IPS DF 19.7 (cell line): ENCODE measurements at regions not wholly inside any gene's neighbourhood (a gene's known extent, or its start where the extent isn't known, plus 50 kb on each side); places are given as distances from the start of the nearest gene placed in this dataset.
"Not testable (repeated sequence)": the region's sequence is repeated elsewhere in the genome, so short reads cannot be mapped to it uniquely, and the experiment has no call there.

Experiments
- DNase-seq: peaks from one replicate; pipeline ENCODE4 v3.0.0-alpha.2; 2013; ENCODE audit warnings: low read depth, low spot score

GRCh38 chr16:85220964-85221731, 108.9 kb upstream of the CIBAR2 start:
- DNase-seq: no peak

GRCh38 chr16:85221771-85222154, 109.5 kb upstream of the CIBAR2 start:
- DNase-seq: no peak

- DNase-seq: no peak
Measured at GRCh38 chr16:85222155-85222863, 110.0 kb upstream of the CIBAR2 start.

GRCh38 chr16:85225257-85225656, 113.0 kb upstream of the CIBAR2 start:
- no peak for DNase-seq

GRCh38 chr16:85225721-85226120, 113.4 kb upstream of the CIBAR2 start:
- DNase-seq: no peak

- no peak for DNase-seq
Measured at GRCh38 chr16:85227084-85227945, 115.0 kb upstream of the CIBAR2 start.

GRCh38 chr16:85227946-85228862, 115.9 kb upstream of the CIBAR2 start:
- DNase-seq: no peak

- no peak for DNase-seq
Measured at GRCh38 chr16:85228970-85229430, 116.7 kb upstream of the CIBAR2 start.

- DNase-seq: no peak
Measured at GRCh38 chr16:85229869-85230462, 117.7 kb upstream of the CIBAR2 start.

GRCh38 chr16:85230764-85231383, 118.6 kb upstream of the CIBAR2 start:
- DNase-seq: not testable (repeated sequence)

GRCh38 chr16:85231959-85232358, 119.7 kb upstream of the CIBAR2 start:
- DNase-seq: no peak

GRCh38 chr16:85232369-85233142, 120.3 kb upstream of the CIBAR2 start:
- DNase-seq: no peak

GRCh38 chr16:85233516-85233915, 121.2 kb upstream of the CIBAR2 start:
- DNase-seq: no peak

- peak; percentile 85 for DNase-seq
Measured at GRCh38 chr16:85234310-85235204, 122.3 kb upstream of the CIBAR2 start.

GRCh38 chr16:85235991-85236817, 123.9 kb upstream of the CIBAR2 start:
- no peak for DNase-seq

GRCh38 chr16:85236818-85237150, 124.5 kb upstream of the CIBAR2 start:
- no peak for DNase-seq

- no peak for DNase-seq
Measured at GRCh38 chr16:85237817-85238216, 125.5 kb upstream of the CIBAR2 start.

GRCh38 chr16:85238233-85238647, 126.0 kb upstream of the CIBAR2 start:
- no peak for DNase-seq
